AG04449 (cell line): ENCODE measurements at regions not wholly inside any gene's neighbourhood (a gene's known extent, or its start where the extent isn't known, plus 50 kb on each side); places are given as distances from the start of the nearest gene placed in this dataset.

ENCODE experiments used
- CTCF ChIA-PET: fragments of 350-600 bp; formaldehyde crosslinking; extraction: SDS; loops from one replicate; lab custom pipeline; 2021; ENCODE audit warnings: antibody characterized with exemption; lab: Yijun Ruan, JAX
- POLR2A ChIA-PET: fragments of 400-600, 350-600 bp; formaldehyde crosslinking; extraction: SDS; loops from one replicate; lab custom pipeline; 2020; ENCODE audit warnings: antibody characterized with exemption, inconsistent platforms; lab: Yijun Ruan, JAX
- DNase-seq: peaks from one replicate; pipeline ENCODE4 v3.0.0-alpha.2; 2010; ENCODE audit warnings: low read depth, low spot score
- H3K4me3 ChIP-seq: 2 replicates; pipeline ENCODE4 v1.5.1; 2011; ENCODE audit warnings: low read depth, mild to moderate bottlenecking, control low read depth, low read length
- TF ChIP-seq, protein P1 (sequence below): IDR thresholded peaks from one replicate; pipeline ENCODE4 v1.5.1; 2011; ENCODE audit warnings: mild to moderate bottlenecking, moderate library complexity, low read length, control low read depth, inconsistent platforms; ENCODE audit not compliant: insufficient read depth; ENCODE audit errors: missing control alignments

DNA sequence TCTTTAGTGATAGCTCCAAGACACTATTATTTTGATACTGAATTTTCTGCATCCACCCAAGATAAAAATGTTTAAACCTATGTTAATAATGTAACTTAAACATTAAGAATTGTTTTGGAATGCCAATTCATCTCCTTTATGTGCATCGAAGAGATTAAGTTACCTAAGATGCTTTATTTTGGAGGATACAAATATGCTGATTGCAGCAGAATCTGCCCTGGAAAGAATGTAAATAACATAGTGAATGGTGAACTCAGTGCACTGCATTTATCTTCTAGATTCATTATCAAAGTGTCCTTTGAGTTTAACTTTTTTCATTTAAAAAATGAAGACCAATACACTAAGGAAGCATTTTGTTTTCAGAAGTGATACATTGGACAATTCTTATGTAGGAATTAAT lies 757.2 kb downstream of the MRPL39 start:
- CTCF ChIA-PET: no interaction called here
- no peak for DNase-seq
- POLR2A ChIA-PET: no interaction called here
- no peak overlapping the region for H3K4me3 ChIP-seq
- TF ChIP-seq, protein P1, sequence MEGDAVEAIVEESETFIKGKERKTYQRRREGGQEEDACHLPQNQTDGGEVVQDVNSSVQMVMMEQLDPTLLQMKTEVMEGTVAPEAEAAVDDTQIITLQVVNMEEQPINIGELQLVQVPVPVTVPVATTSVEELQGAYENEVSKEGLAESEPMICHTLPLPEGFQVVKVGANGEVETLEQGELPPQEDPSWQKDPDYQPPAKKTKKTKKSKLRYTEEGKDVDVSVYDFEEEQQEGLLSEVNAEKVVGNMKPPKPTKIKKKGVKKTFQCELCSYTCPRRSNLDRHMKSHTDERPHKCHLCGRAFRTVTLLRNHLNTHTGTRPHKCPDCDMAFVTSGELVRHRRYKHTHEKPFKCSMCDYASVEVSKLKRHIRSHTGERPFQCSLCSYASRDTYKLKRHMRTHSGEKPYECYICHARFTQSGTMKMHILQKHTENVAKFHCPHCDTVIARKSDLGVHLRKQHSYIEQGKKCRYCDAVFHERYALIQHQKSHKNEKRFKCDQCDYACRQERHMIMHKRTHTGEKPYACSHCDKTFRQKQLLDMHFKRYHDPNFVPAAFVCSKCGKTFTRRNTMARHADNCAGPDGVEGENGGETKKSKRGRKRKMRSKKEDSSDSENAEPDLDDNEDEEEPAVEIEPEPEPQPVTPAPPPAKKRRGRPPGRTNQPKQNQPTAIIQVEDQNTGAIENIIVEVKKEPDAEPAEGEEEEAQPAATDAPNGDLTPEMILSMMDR: no peak

DNA sequence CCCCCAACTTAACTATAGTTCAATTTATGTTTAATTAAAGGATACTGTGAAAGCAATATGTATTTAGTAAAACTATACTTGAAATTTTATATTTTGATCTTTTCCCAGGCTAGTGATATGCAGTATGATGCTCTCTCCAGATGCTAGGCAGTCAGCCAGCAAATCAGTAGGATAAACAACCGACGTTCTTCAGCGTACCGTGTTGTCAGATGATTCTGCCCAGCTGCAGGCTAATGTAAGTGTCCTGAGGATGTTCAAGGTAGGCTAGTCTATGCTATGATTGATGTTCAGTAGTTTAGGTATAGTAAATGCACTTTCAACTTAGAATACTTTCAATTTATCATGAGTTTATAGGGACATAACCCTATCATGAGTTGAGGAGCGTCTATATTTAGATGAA lies 762.6 kb downstream of the MRPL39 start:
- TF ChIP-seq, protein P1: no peak
- no peak overlapping the region for H3K4me3 ChIP-seq
- ChIA-PET POLR2A (no interaction called here), CTCF (no interaction called here)
- no peak for DNase-seq

DNA sequence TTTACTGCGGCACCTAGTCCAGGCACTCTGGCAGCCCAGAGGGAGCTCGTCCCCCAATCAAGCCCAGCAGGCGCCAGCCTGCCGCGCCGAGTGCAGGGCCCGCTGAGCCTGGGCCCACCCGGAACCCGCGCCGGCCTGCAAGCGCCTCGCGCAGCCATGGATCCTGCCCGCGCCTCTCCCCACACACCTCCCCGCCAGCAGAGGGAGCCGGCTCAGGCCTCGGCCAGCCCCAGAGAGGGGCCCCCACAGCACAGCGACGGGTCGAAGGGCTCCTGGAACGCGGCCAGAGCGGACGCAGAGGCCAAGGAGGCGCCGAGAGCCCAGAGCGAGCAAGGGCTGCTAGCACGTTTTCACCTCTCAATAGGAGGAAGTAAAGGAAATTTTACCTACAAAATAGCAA lies 767.0 kb downstream of the MRPL39 start:
- H3K4me3 ChIP-seq: no peak overlapping the region
- TF ChIP-seq, protein P1: no peak
- ChIA-PET POLR2A (no interaction called here), CTCF (no interaction called here)
- DNase-seq: no peak

DNA sequence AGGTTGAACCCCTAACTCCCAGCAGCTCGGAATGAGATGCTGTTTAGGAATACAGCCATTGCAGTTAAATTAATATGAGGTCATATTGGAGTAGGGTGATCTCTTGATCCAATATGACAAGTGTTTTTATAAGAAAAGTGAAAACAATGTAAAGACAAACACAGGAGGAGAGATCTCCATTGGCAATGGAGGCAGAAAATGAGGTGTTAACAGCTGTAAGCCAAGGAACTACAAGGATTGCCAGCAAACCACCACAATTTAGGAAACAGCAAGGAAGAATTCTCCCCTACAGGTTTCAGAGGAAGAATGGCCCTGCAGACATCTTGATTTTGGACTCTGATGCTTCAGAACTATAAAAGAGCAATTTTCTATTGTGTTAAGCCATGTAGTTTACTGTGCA lies 774.3 kb downstream of the MRPL39 start:
- no peak overlapping the region for H3K4me3 ChIP-seq
- ChIA-PET POLR2A (no interaction called here), CTCF (no interaction called here)
- TF ChIP-seq, protein P1: no peak
- no peak for DNase-seq

DNA sequence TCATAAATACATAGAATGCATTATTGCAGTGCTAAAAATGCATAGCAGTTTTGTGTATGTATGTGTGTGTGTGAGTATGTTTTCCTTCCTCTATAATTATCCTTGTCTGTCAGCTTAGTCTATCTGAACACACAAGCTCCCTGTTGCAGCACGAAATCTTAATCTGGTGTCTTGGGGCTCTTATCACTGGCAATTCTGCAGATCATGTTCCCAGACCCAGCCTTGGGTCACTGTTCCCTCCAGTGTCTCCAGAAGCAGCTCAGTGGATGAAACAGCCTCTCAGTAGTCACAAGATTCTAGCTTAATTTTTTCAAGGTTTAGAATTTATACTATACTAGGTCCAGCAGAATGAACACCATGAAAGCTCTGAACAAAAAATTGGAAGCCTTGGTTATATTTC lies 777.9 kb downstream of the MRPL39 start:
- POLR2A ChIA-PET: no interaction called here

DNA sequence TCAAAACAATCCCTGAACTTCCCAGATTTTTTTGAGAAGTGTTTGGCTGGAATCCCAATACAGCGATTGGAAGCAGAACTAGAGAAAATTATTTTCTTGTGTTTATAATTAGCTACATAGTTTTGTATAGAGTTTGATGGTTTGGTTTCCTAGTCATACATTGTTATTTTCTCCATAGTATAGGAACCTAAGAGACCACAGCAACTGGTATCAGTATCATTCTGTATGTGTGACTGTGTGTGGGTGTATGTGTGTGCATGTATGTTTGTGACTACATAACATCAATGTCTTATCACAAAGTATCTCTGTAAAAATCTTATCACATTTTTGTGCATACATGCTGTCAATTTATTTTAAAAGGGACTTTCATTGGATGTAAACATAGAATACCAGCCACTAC lies 780.5 kb downstream of the MRPL39 start:
- CTCF ChIA-PET: no interaction called here
- POLR2A ChIA-PET: no interaction called here
- no peak overlapping the region for H3K4me3 ChIP-seq
- DNase-seq: no peak
- TF ChIP-seq, protein P1: no peak

More for the DNA sequence above, 777.9 kb downstream of the MRPL39 start:
- DNase-seq: no peak
- TF ChIP-seq, protein P1: no peak
- CTCF ChIA-PET: no interaction called here
- H3K4me3 ChIP-seq: no peak overlapping the region

DNA sequence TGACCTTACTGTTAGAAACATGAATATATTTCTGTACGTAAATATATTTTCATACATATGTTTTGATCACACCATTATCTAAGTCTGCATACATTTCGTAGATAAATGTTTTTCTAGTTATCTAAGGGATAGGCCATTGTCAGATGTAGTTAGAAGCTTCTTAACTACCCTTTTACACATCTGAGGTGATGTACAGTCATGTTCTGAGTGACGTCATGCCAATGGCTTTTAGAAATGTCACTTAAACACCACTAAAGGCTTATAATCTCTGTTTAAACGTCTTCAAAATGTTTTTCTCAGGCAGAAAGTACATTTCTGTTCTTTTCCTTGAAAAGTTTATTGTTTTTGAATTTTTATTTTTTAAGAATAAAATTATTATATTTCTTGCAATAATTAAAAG lies 781.9 kb downstream of the MRPL39 start:
- no peak for DNase-seq
- CTCF ChIA-PET: no interaction called here
- TF ChIP-seq, protein P1: no peak
- POLR2A ChIA-PET: no interaction called here
- H3K4me3 ChIP-seq: no peak overlapping the region
